Tibial nerve (tissue), 4 donors: ENCODE measurements at regions not wholly inside any gene's neighbourhood (a gene's known extent, or its start where the extent isn't known, plus 50 kb on each side); places are given as distances from the start of the nearest gene placed in this dataset.

Experiments used
- DNase-seq, 2 donors: peaks; one replicate each; pipeline ENCODE4 v3.0.0-alpha.2; 2019; ENCODE audit warnings: low spot score in 2 of 2
- H3K27ac ChIP-seq, 4 donors: fragments of 200-600 bp; sonication (generic) in 3 of 4; one replicate each; pipeline ENCODE4 v1.5.1; 2017 to 2019; ENCODE audit warnings: mild to moderate bottlenecking in 1 of 4
- H3K27me3 ChIP-seq, 2 donors: fragments of 200-600 bp; sonication (generic) in 1 of 2; one replicate each; pipeline versions ENCODE4 v1.5.1 to v1.6.0; 2017 to 2019
- H3K36me3 ChIP-seq, 3 donors: fragments of 200-600 bp; sonication (generic); one replicate each; pipeline ENCODE4 v1.5.1; 2018 to 2019
- H3K4me1 ChIP-seq, 4 donors: fragments of 200-600 bp; sonication (generic) in 3 of 4; one replicate each; pipeline ENCODE4 v1.5.1; 2017 to 2019
- H3K4me3 ChIP-seq, 4 donors: fragments of 200-600 bp; sonication (generic) in 3 of 4; one replicate each; pipeline ENCODE4 v1.5.1; 2017 to 2019; ENCODE audit warnings: mild to moderate bottlenecking in 1 of 4, moderate library complexity in 1 of 4
- H3K9me3 ChIP-seq, 4 donors: fragments of 200-600 bp; sonication (generic) in 3 of 4; one replicate each; pipeline ENCODE4 v1.5.1; 2017 to 2019
- EP300 ChIP-seq, 2 donors: sonication (generic); formaldehyde crosslinking; IDR thresholded peaks; one replicate each; pipeline ENCODE4 v1.6.1; 2017; ENCODE audit warnings: antibody characterized with exemption in 2 of 2, mild to moderate bottlenecking in 1 of 2
- POLR2A ChIP-seq, 2 donors: fragments of 450-650 bp; IDR thresholded peaks; one replicate each; pipeline ENCODE4 v1.6.1; 2017; ENCODE audit warnings: antibody characterized with exemption in 2 of 2, mild to moderate bottlenecking in 2 of 2, moderate library complexity in 2 of 2
- WGBS, 2 donors: methylation state at CpG; one replicate each; pipeline ENCODE4 v1.1.5; 2018; 5-methylcytosine and 5-hydroxymethylcytosine counted together
- TF ChIP-seq, protein P1 (sequence below), 5 experiments: fragments of 200-600 bp in 3 of 5; fragments of 450-650 bp in 2 of 5; sonication (generic) in 3 of 5; IDR thresholded peaks; one replicate each; pipeline ENCODE4 v1.5.1; 2016 to 2019; ENCODE audit warnings: antibody characterized with exemption in 5 of 5, mild to moderate bottlenecking in 3 of 5, moderate library complexity in 2 of 5

DNA sequence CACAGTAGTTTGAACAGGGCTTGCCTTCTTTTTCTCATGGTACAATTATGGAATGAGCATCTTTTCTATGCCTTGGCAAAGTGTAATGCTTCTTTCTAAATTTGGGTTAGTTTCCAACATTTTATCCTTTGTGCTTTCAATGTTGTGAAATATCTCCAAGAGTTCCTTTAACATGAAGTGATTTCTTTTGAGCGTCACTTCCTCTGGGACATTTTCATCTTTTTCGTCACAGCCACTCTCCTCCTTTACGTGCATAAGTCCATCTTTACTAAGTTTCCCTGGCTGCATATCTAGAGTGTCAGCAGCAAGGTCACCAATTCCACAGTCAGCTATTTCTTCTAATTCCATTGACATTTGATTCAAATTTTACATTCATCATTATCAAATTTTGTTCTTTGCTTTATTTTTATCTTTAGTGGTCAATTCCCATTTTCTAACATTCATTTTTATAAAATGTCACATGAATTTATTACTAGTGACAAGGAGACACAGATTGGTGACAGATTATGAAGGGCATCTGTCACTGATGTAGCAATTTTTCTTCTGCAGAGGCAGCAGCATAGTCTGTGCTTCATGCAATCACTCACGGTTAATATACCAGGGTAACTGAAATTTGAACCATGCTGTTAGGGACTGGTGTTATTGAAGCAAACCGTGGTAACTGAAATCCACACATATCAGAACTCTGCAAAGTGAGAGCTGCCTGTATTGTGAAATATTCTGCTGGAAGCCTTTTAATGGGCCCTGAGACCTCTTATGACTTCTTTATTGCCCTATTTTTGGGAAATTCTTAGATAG, 126.5 kb upstream of the THBS1 start:
- no peaks in the 10 kb centered on the region for H3K9me3 ChIP-seq
- DNase-seq, result no peak
- H3K4me1 ChIP-seq, result peaks cover 0 to 40% (median 12%) of the 10 kb centered on the region in 4 donors
- whole genome bisulfite sequencing, 2 donors, result 38 to 46% methylated on average over 5 of the region's 5 CpGs
- H3K27ac ChIP-seq, result peak overlapping the region in 3 of 4 donors; percentile 22 to 64 (median 56)
- H3K4me3 ChIP-seq, result no peak overlapping the region
- no peaks in the 10 kb centered on the region for H3K27me3 ChIP-seq
- H3K36me3 ChIP-seq, result no peaks in the 10 kb centered on the region
- TF ChIP-seq, protein P1, sequence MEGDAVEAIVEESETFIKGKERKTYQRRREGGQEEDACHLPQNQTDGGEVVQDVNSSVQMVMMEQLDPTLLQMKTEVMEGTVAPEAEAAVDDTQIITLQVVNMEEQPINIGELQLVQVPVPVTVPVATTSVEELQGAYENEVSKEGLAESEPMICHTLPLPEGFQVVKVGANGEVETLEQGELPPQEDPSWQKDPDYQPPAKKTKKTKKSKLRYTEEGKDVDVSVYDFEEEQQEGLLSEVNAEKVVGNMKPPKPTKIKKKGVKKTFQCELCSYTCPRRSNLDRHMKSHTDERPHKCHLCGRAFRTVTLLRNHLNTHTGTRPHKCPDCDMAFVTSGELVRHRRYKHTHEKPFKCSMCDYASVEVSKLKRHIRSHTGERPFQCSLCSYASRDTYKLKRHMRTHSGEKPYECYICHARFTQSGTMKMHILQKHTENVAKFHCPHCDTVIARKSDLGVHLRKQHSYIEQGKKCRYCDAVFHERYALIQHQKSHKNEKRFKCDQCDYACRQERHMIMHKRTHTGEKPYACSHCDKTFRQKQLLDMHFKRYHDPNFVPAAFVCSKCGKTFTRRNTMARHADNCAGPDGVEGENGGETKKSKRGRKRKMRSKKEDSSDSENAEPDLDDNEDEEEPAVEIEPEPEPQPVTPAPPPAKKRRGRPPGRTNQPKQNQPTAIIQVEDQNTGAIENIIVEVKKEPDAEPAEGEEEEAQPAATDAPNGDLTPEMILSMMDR (IDR thresholded peaks at IDR 0.05), result no peak
- peak; percentile 52 to 56 for TF ChIP-seq EP300 (IDR thresholded peaks at IDR 0.05)

GRCh38 chr15:39455471-39455991, 125.3 kb upstream of the THBS1 start:
- TF ChIP-seq, protein P1 (IDR thresholded peaks at IDR 0.05), result no peak
- TF ChIP-seq EP300 (IDR thresholded peaks at IDR 0.05) (no peak), POLR2A (IDR thresholded peaks at IDR 0.05) (no peak)
- H3K27me3 ChIP-seq, result no peaks in the 10 kb centered on the region
- H3K36me3 ChIP-seq, result no peaks in the 10 kb centered on the region
- no peak for DNase-seq
- no peaks in the 10 kb centered on the region for H3K9me3 ChIP-seq
- 39 to 45% methylated on average over 5 of the region's 5 CpGs for WGBS, 2 donors
- peaks cover 0 to 40% (median 12%) of the 10 kb centered on the region in 4 donors for H3K4me1 ChIP-seq
- no peak overlapping the region for H3K27ac ChIP-seq
- no peak overlapping the region for H3K4me3 ChIP-seq

- no peak for TF ChIP-seq EP300 (IDR thresholded peaks at IDR 0.05)
- TF ChIP-seq, protein P1 (IDR thresholded peaks at IDR 0.05), result no peak
- TF ChIP-seq POLR2A (IDR thresholded peaks at IDR 0.05), result no peak
- no peak overlapping the region for H3K27ac ChIP-seq
- 70 to 76% methylated on average over 2 of the region's 2 CpGs for whole genome bisulfite sequencing, 2 donors
Observed at GRCh38 chr15:39456159-39456558, 124.7 kb upstream of the THBS1 start.

GRCh38 chr15:39456582-39457330, 124.1 kb upstream of the THBS1 start:
- no peak for DNase-seq
- H3K27ac ChIP-seq, result no peak overlapping the region
- H3K4me1 ChIP-seq, result peaks cover 0 to 37% (median 10%) of the 10 kb centered on the region in 4 donors
- no peak overlapping the region for H3K4me3 ChIP-seq
- no peaks in the 10 kb centered on the region for H3K9me3 ChIP-seq
- TF ChIP-seq POLR2A (IDR thresholded peaks at IDR 0.05) (no peak), EP300 (IDR thresholded peaks at IDR 0.05) (no peak)
- TF ChIP-seq, protein P1 (IDR thresholded peaks at IDR 0.05), result no peak
- WGBS, 2 donors, result 83 to 89% methylated on average over 10 of the region's 10 CpGs
- H3K36me3 ChIP-seq, result no peaks in the 10 kb centered on the region
- no peaks in the 10 kb centered on the region for H3K27me3 ChIP-seq

More at GRCh38 chr15:39456159-39456558, 124.7 kb upstream of the THBS1 start:
- no peak overlapping the region for H3K4me3 ChIP-seq
- H3K27me3 ChIP-seq, result no peaks in the 10 kb centered on the region
- H3K4me1 ChIP-seq, result peaks cover 0 to 38% (median 11%) of the 10 kb centered on the region in 4 donors
- DNase-seq, result no peak
- no peaks in the 10 kb centered on the region for H3K9me3 ChIP-seq
- no peaks in the 10 kb centered on the region for H3K36me3 ChIP-seq

- Histone ChIP-seq H3K4me1 (peaks cover 0 to 37% (median 10%) of the 10 kb centered on the region in 4 donors), H3K27ac (no peak overlapping the region), H3K9me3 (no peaks in the 10 kb centered on the region), H3K36me3 (no peaks in the 10 kb centered on the region), H3K4me3 (no peak overlapping the region), H3K27me3 (no peaks in the 10 kb centered on the region)
- TF ChIP-seq, protein P1 (IDR thresholded peaks at IDR 0.05), result no peak
- TF ChIP-seq POLR2A (IDR thresholded peaks at IDR 0.05) (no peak), EP300 (IDR thresholded peaks at IDR 0.05) (no peak)
- no peak for DNase-seq
- 97 to 98% methylated on average over 3 of the region's 3 CpGs for WGBS, 2 donors
Observed at GRCh38 chr15:39458131-39458530, 122.7 kb upstream of the THBS1 start.
